Adrenal gland (tissue), 9 donors: ENCODE measurements at regions not wholly inside any gene's neighbourhood (a gene's known extent, or its start where the extent isn't known, plus 50 kb on each side); places are given as distances from the start of the nearest gene placed in this dataset.
"Not testable (repeated sequence)": the region's sequence is repeated elsewhere in the genome, so short reads cannot be mapped to it uniquely, and the experiment has no call there.

ENCODE experiments used
- DNase-seq, 7 donors: peaks; one replicate each; pipeline ENCODE4 v3.0.0-alpha.2; 2019 to 2020
- H3K27ac ChIP-seq, 5 donors: fragments of 200-600 bp; sonication (generic) in 4 of 5; 1 replicate in 3 of 5; 2 replicates in 2 of 5; pipeline versions ENCODE4 v1.5.1 to v1.8.0; 2016 to 2020; ENCODE audit warnings: mild to moderate bottlenecking in 1 of 5
- H3K27me3 ChIP-seq: fragments of 200-600 bp; 2 replicates; pipeline ENCODE4 v1.8.0; 2021
- H3K36me3 ChIP-seq, 2 donors: fragments of 200-600 bp; replicated peaks in 1 of 2; 1 replicate in 1 of 2; 2 replicates in 1 of 2; pipeline versions ENCODE4 v1.5.1 to v1.8.0; 2018 to 2022
- H3K4me1 ChIP-seq, 2 donors: fragments of 200-600 bp; replicated peaks in 1 of 2; 1 replicate in 1 of 2; 2 replicates in 1 of 2; pipeline versions ENCODE4 v1.5.1 to v1.8.0; 2018 to 2021
- H3K4me3 ChIP-seq, 4 donors: fragments of 200-600 bp; sonication (generic) in 3 of 4; one replicate each; pipeline ENCODE4 v1.5.1; 2016 to 2018
- H3K9me3 ChIP-seq, 3 donors: fragments of 200-600 bp; sonication (generic) in 1 of 3; replicated peaks in 1 of 3; 1 replicate in 2 of 3; 2 replicates in 1 of 3; pipeline versions ENCODE4 v1.5.1 to v1.8.0; 2016 to 2021
- CTCF ChIP-seq, 6 experiments: fragments of 450-650 bp in 4 of 6; fragments of 200-600 bp in 2 of 6; sonication (generic) in 1 of 6; IDR thresholded peaks; 1 replicate in 5 of 6; 2 replicates in 1 of 6; pipeline versions ENCODE4 v1.5.1 to v1.8.0; 2016 to 2021; ENCODE audit warnings: antibody characterized with exemption in 6 of 6, mild to moderate bottlenecking in 2 of 6, moderate library complexity in 1 of 6
- POLR2A ChIP-seq, 2 donors: fragments of 450-650 bp; IDR thresholded peaks; one replicate each; pipeline ENCODE4 v1.6.1; 2017; ENCODE audit warnings: antibody characterized with exemption in 2 of 2, mild to moderate bottlenecking in 2 of 2, moderate library complexity in 1 of 2
- WGBS, 4 donors: extraction: QIAGEN DNeasy Blood & Tissue Kit in 2 of 4; methylation state at CpG; one replicate each; pipeline versions ENCODE4 v1.1.5 to v1.1.7; 2013 to 2017; 5-methylcytosine and 5-hydroxymethylcytosine counted together
- intact Hi-C, 2 donors: fragments of 100-400 bp; cut with DNase I; formaldehyde crosslinking; loops; one replicate each; pipeline versions ENCODE4 v1.14.1 to v1.15.0; 2022 to 2023
- donor health status: healthy with polysubstance abuse.
- donor health status: Bipolar disorder and iron deficiency.
- donor health status: DM: yes; HTN: yes; CAD: no.
- donor health status: DM: no; HTN: no; CAD: no.
- donor health status: DM: no; HTN: no; CAD: no.

- no peak for TF ChIP-seq POLR2A (IDR thresholded peaks at IDR 0.05)
- no peak for TF ChIP-seq CTCF (IDR thresholded peaks at IDR 0.05)
- DNase-seq, result no peak
- no peaks in the 10 kb centered on the region for H3K9me3 ChIP-seq
- no peak overlapping the region for H3K27ac ChIP-seq
- H3K4me1 ChIP-seq, result no peaks in the 10 kb centered on the region
- no peaks in the 10 kb centered on the region for H3K27me3 ChIP-seq
- no peaks in the 10 kb centered on the region for H3K36me3 ChIP-seq
- intact Hi-C loops, result no loop called here
- H3K4me3 ChIP-seq, result no peak overlapping the region
Measured at GRCh38 chrX:34343001-34343400, 210.9 kb upstream of the FAM47A start.

GRCh38 chrX:34341814-34342213 lies 209.7 kb upstream of the FAM47A start:
- TF ChIP-seq CTCF (IDR thresholded peaks at IDR 0.05), result no peak
- TF ChIP-seq POLR2A (IDR thresholded peaks at IDR 0.05), result no peak
- Histone ChIP-seq H3K4me3 (no peak overlapping the region), H3K27me3 (no peaks in the 10 kb centered on the region), H3K9me3 (no peaks in the 10 kb centered on the region), H3K27ac (no peak overlapping the region), H3K36me3 (no peaks in the 10 kb centered on the region), H3K4me1 (no peaks in the 10 kb centered on the region)
- no peak for DNase-seq
- 37 to 56% (median 52%) methylated on average over 4 of the region's 4 CpGs for WGBS, 4 donors
- intact Hi-C loops, result no loop called here

GRCh38 chrX:34341258-34341657 lies 209.1 kb upstream of the FAM47A start:
- no peak for DNase-seq
- Histone ChIP-seq H3K27me3 (no peaks in the 10 kb centered on the region), H3K4me3 (no peak overlapping the region), H3K4me1 (no peaks in the 10 kb centered on the region), H3K36me3 (no peaks in the 10 kb centered on the region), H3K27ac (no peak overlapping the region), H3K9me3 (no peaks in the 10 kb centered on the region)
- TF ChIP-seq CTCF (IDR thresholded peaks at IDR 0.05) (no peak), POLR2A (IDR thresholded peaks at IDR 0.05) (no peak)
- intact Hi-C loops, result no loop called here

GRCh38 chrX:34338046-34338445 lies 205.9 kb upstream of the FAM47A start:
- no peaks in the 10 kb centered on the region for H3K36me3 ChIP-seq
- H3K27me3 ChIP-seq, result no peaks in the 10 kb centered on the region

GRCh38 chrX:34335376-34335775 lies 203.3 kb upstream of the FAM47A start:
- H3K4me3 ChIP-seq, H3K9me3 ChIP-seq, H3K36me3 ChIP-seq, DNase-seq, H3K27me3 ChIP-seq, H3K4me1 ChIP-seq, intact Hi-C loops, H3K27ac ChIP-seq: not testable (repeated sequence)
- WGBS, 4 donors, result 57 to 76% (median 65%) methylated on average over 2 of the region's 2 CpGs

More at GRCh38 chrX:34338046-34338445, 205.9 kb upstream of the FAM47A start:
- TF ChIP-seq CTCF (IDR thresholded peaks at IDR 0.05), result no peak
- TF ChIP-seq POLR2A (IDR thresholded peaks at IDR 0.05), result no peak
- intact Hi-C loops, result no loop called here
- DNase-seq, result no peak
- Histone ChIP-seq H3K27ac (no peak overlapping the region), H3K4me3 (no peak overlapping the region), H3K4me1 (no peaks in the 10 kb centered on the region), H3K9me3 (no peaks in the 10 kb centered on the region)
